DOHH2 (cell line): ENCODE measurements at regions not wholly inside any gene's neighbourhood (a gene's known extent, or its start where the extent isn't known, plus 50 kb on each side); places are given as distances from the start of the nearest gene placed in this dataset.

Experiments used
- EZH2phosphoT487 ChIP-seq: fragments of 200-600 bp; sonication (generic); IDR thresholded peaks from 2 replicates; pipeline ENCODE4 v1.6.1; 2017; ENCODE audit warnings: borderline replicate concordance, mild to moderate bottlenecking, antibody characterized with exemption, low read length, moderate library complexity, mixed read lengths
- TF ChIP-seq, protein P1 (sequence below): fragments of 200-600 bp; sonication (generic); IDR thresholded peaks from one replicate; pipeline ENCODE4 v1.5.1; 2014; ENCODE audit warnings: antibody characterized with exemption, mild to moderate bottlenecking, low read depth, low read length; ENCODE audit not compliant: poor library complexity, severe bottlenecking

DNA sequence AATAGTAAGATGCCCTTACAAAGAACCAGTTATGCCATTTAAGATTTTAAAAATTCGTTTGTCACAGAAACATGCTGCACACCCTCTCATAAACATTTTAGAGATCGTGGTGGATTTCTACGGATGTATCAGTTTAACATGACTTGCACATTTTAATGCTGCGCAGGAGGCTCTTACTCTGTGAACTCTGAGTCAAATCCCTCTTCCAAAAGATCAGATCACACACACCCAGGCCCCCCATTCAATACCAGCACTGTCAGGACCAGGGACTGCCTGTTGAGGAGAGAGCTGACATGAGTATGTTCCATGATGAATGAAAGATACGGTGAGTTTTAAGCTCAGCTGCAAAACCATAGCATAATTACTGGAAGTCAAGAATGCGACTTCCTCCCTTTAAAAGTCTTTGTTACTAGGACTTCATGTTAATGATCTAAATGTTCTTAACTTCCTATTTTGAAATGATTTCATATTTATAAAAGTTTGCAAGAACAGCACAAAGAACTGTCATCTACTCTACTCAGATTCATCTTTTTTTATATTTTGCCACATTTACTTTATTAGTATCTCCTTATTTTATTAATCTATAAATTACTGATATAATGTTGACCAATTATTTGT, 500.2 kb downstream of the GLRX3 start:
- TF ChIP-seq, protein P1, sequence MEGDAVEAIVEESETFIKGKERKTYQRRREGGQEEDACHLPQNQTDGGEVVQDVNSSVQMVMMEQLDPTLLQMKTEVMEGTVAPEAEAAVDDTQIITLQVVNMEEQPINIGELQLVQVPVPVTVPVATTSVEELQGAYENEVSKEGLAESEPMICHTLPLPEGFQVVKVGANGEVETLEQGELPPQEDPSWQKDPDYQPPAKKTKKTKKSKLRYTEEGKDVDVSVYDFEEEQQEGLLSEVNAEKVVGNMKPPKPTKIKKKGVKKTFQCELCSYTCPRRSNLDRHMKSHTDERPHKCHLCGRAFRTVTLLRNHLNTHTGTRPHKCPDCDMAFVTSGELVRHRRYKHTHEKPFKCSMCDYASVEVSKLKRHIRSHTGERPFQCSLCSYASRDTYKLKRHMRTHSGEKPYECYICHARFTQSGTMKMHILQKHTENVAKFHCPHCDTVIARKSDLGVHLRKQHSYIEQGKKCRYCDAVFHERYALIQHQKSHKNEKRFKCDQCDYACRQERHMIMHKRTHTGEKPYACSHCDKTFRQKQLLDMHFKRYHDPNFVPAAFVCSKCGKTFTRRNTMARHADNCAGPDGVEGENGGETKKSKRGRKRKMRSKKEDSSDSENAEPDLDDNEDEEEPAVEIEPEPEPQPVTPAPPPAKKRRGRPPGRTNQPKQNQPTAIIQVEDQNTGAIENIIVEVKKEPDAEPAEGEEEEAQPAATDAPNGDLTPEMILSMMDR: no peak
- no peak for TF ChIP-seq EZH2phosphoT487
